Endodermal cell (in vitro differentiated cells): ENCODE measurements at regions not wholly inside any gene's neighbourhood (a gene's known extent, or its start where the extent isn't known, plus 50 kb on each side); places are given as distances from the start of the nearest gene placed in this dataset.
"Not testable (repeated sequence)": the region's sequence is repeated elsewhere in the genome, so short reads cannot be mapped to it uniquely, and the experiment has no call there.

Experiments
- DNase-seq: peaks from one replicate; pipeline ENCODE4 v3.0.0-alpha.2; 2017
- H3K27ac ChIP-seq: 2 replicates; pipeline ENCODE4 v1.5.1; 2013; ENCODE audit warnings: mild to moderate bottlenecking, low read depth, low read length, moderate library complexity
- H3K27me3 ChIP-seq: 2 replicates; pipeline ENCODE4 v1.6.1; 2013; ENCODE audit warnings: mild to moderate bottlenecking, low read length, moderate library complexity; ENCODE audit not compliant: insufficient read depth, control insufficient read depth, poor library complexity, severe bottlenecking
- H3K36me3 ChIP-seq: 2 replicates; pipeline ENCODE4 v1.7.0; 2013; ENCODE audit warnings: mild to moderate bottlenecking, low read length, moderate library complexity; ENCODE audit not compliant: control insufficient read depth, insufficient read depth
- H3K4me1 ChIP-seq: one replicate; pipeline ENCODE4 v1.7.0; 2013; ENCODE audit warnings: low read length; ENCODE audit not compliant: control insufficient read depth, insufficient read depth
- H3K4me3 ChIP-seq: 2 replicates; pipeline ENCODE4 v1.5.1; 2013; ENCODE audit warnings: mild to moderate bottlenecking, low read length, moderate library complexity
- H3K9ac ChIP-seq: 2 replicates; pipeline ENCODE4 v1.6.1; 2013; ENCODE audit warnings: mild to moderate bottlenecking, low read length, moderate library complexity; ENCODE audit not compliant: poor library complexity, severe bottlenecking; ENCODE audit errors: extremely low read depth
- H3K9me3 ChIP-seq: 2 replicates; pipeline ENCODE4 v1.6.1; 2013; ENCODE audit warnings: mild to moderate bottlenecking, low read length, moderate library complexity; ENCODE audit not compliant: control insufficient read depth
- H3K27ac Mint-ChIP-seq: 2 replicates; pipeline ENCODE4 v1.8.0; 2020; ENCODE audit warnings: mixed read lengths
- H3K27me3 Mint-ChIP-seq: 2 replicates; pipeline ENCODE4 v1.8.0; 2021; ENCODE audit warnings: mild to moderate bottlenecking, mixed read lengths; ENCODE audit not compliant: insufficient read depth
- H3K36me3 Mint-ChIP-seq: 2 replicates; pipeline ENCODE4 v1.8.0; 2020; ENCODE audit warnings: low read depth, mixed read lengths
- H3K4me1 Mint-ChIP-seq: 2 replicates; pipeline ENCODE4 v1.8.0; 2020; ENCODE audit warnings: mixed read lengths
- H3K4me3 Mint-ChIP-seq: 2 replicates; pipeline ENCODE4 v1.8.0; 2020; ENCODE audit warnings: mild to moderate bottlenecking, moderate library complexity, mixed read lengths
- H3K9me3 Mint-ChIP-seq: 2 replicates; pipeline ENCODE4 v1.8.0; 2020; ENCODE audit warnings: mild to moderate bottlenecking, mixed read lengths
- CTCF ChIP-seq: fragments of 200-600 bp; sonication (generic); conservative IDR thresholded peaks from 2 replicates; pipeline ENCODE4 v1.5.0; 2021; ENCODE audit warnings: antibody characterized with exemption, mild to moderate bottlenecking
- WGBS, 2 experiments: methylation state at CpG; one replicate each; pipeline versions ENCODE4 v1.1.5 to v1.1.7; 2013; ENCODE audit warnings: missing lambda C conversion rate in 2 of 2, mixed read lengths in 1 of 2; ENCODE audit not compliant: insufficient coverage in 1 of 2, insufficient read length in 1 of 2; 5-methylcytosine and 5-hydroxymethylcytosine counted together

GRCh38 chr6:74597266-74597665 is 608.6 kb downstream of the COL12A1 start:
- DNase-seq = no peak
- no peaks in the 10 kb centered on the region for H3K36me3 ChIP-seq
- no peaks in the 10 kb centered on the region for H3K36me3 Mint-ChIP-seq
- H3K27me3 ChIP-seq = no peaks in the 10 kb centered on the region
- H3K4me1 ChIP-seq = no peaks in the 10 kb centered on the region
- 86 to 95% methylated on average over 1 to 2 of the region's 2 CpGs for WGBS, 2 experiments
- no peak overlapping the region for H3K4me3 Mint-ChIP-seq
- H3K27ac Mint-ChIP-seq = no peak overlapping the region
- TF ChIP-seq CTCF = no peak
- no peaks in the 10 kb centered on the region for H3K9me3 Mint-ChIP-seq
- no peaks in the 10 kb centered on the region for H3K4me1 Mint-ChIP-seq
- no peak overlapping the region for H3K27ac ChIP-seq
- no peaks in the 10 kb centered on the region for H3K9me3 ChIP-seq
- H3K9ac ChIP-seq = no peak overlapping the region
- H3K27me3 Mint-ChIP-seq = no peaks in the 10 kb centered on the region
- no peak overlapping the region for H3K4me3 ChIP-seq

GRCh38 chr6:74596588-74596987 is 609.3 kb downstream of the COL12A1 start:
- no peak for TF ChIP-seq CTCF
- no peak for DNase-seq
- Histone ChIP-seq H3K4me3 (no peak overlapping the region), H3K36me3 (no peaks in the 10 kb centered on the region), H3K27me3 (no peaks in the 10 kb centered on the region), H3K9me3 (no peaks in the 10 kb centered on the region), H3K4me1 (no peaks in the 10 kb centered on the region), H3K9ac (no peak overlapping the region), H3K27ac (no peak overlapping the region)
- Mint-ChIP-seq H3K27me3 (no peaks in the 10 kb centered on the region), H3K36me3 (no peaks in the 10 kb centered on the region), H3K27ac (no peak overlapping the region), H3K4me3 (no peak overlapping the region), H3K4me1 (no peaks in the 10 kb centered on the region), H3K9me3 (no peaks in the 10 kb centered on the region)

- H3K4me1 ChIP-seq, H3K9ac ChIP-seq, H3K4me3 Mint-ChIP-seq, H3K36me3 Mint-ChIP-seq, H3K9me3 Mint-ChIP-seq, DNase-seq, H3K36me3 ChIP-seq, H3K4me3 ChIP-seq, H3K9me3 ChIP-seq, H3K4me1 Mint-ChIP-seq, H3K27me3 Mint-ChIP-seq, H3K27ac ChIP-seq, H3K27ac Mint-ChIP-seq, H3K27me3 ChIP-seq: not testable (repeated sequence)
- no CpG with 5 or more reads among the region's 4 CpGs for WGBS, 2 experiments
- peak; percentile 70 for TF ChIP-seq CTCF
Observed at GRCh38 chr6:74594350-74594749, 611.5 kb downstream of the COL12A1 start.
